ENCODE measurements at regions not wholly inside any gene's neighbourhood (a gene's known extent, or its start where the extent isn't known, plus 50 kb on each side); places are given as distances from the start of the nearest gene placed in this dataset.
"Not testable (repeated sequence)": the region's sequence is repeated elsewhere in the genome, so short reads cannot be mapped to it uniquely, and the experiment has no call there.

DNA sequence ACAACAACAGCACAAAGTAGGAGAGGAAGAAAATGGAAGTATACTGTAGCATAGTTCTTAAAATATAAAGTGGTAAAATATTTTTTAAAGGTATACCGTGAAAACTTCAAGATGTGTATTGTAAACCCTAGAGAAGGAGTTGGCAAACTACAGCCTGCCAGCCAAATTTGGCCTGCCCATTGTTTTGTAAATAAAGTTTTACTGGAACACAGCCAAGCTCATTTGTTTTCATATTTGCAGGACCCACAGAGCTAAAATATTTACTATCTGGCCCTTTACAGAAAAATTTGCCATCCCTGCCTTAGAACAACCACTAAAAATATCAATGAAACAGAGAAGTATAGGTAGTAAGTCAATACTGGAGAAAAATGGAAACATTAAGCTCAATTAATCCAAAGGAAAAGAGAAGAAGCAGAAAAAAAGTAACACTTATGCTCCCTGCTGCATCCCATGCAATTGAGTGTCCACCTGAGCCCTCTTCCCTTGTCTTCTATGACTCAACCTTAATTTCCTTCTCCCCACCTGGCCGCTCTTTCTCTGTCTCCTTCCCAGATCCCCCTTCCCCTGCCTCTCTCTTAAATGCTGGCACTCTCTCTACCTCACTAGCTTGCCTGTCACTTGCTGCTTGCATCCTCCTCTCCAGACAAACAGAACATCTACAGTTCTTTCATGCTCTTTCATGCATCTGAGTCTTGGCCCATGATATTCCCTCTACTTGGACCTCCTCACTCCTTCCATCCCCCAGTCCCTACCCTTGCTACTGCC is 50.6 kb upstream of the FER start:
- Mint-ChIP-seq H3K4me1 (no peaks in the 10 kb centered on the region), H3K27ac (no peak overlapping the region), H3K36me3 (no peaks in the 10 kb centered on the region), H3K9me3 (no peaks in the 10 kb centered on the region), H3K27me3 (no peaks in the 10 kb centered on the region), H3K4me3 (no peak overlapping the region)

DNA sequence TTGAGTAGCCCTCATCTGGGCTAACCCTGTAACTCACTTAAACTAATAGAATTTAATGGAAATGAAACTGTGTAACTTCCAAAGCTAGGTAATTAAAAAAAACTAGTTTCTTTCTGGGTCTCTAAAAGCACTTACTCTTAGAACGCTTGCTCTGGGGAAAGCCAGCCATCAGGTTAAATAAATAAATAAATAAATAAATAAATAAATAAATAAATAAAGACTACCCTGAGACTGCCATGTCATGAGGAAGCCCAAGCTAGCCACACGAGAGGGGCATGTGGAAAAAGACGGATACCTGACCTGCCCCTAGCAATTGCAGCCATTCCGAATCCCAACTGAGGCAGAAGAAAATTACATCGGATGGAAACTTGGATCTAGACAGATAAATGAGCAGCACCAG is 51.3 kb upstream of the FER start:
- Mint-ChIP-seq H3K27ac (no peak overlapping the region), H3K4me1 (no peaks in the 10 kb centered on the region), H3K36me3 (no peaks in the 10 kb centered on the region), H3K9me3 (no peaks in the 10 kb centered on the region), H3K4me3 (no peak overlapping the region), H3K27me3 (no peaks in the 10 kb centered on the region)

DNA sequence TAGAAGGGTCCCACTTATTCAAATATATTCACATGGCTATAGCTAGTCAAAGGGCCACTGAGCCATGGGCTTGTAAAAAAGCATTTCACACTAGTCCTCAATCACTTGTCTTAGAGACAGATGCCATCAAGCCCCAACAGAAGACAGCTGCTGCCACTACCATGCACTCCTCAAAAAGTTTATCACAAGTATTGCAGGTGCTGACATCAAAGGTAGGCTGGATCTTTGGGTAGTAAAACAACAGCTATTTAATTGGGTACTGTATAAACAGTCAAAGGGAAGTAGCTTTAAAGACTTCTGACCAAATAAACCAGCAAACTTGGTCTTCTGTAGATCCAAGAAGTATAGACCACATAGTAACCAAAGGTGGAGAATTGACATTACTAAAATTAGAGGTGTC is 59.2 kb upstream of the FER start:
- H3K27me3 Mint-ChIP-seq: no peaks in the 10 kb centered on the region
- no peaks in the 10 kb centered on the region for H3K36me3 Mint-ChIP-seq
- no peak overlapping the region for H3K27ac Mint-ChIP-seq
- H3K4me3 Mint-ChIP-seq: no peak overlapping the region
- H3K9me3 Mint-ChIP-seq: no peaks in the 10 kb centered on the region
- H3K4me1 Mint-ChIP-seq: no peaks in the 10 kb centered on the region

DNA sequence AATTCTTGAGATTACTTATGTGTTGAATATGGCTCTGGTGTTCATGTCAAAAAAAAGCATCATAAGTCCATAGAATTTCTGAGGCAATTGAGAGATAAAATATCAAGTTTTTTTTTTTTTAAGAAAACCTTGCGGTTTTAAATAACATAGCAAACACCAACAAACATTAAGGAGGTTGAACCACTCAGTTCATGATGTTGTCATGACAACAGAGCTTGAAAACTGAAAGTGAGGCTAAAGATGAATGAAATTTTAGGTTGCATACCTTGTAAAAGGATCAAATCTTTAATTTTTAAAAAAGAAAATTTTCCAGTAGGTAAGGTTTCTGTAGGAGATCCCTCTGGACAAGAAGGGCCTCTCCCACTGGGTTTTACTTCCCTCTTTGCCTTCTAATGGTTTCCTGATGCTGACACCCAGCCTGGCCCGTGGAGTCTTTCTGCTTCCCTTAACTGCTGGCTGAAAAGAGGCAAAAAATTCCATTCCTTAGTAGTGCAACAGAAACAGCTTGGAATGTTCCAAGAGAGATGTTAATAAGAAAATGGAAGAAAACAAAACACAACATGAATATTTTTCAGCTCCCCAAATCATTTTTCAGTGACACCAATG is 60.0 kb upstream of the FER start:
- Mint-ChIP-seq H3K27me3 (no peaks in the 10 kb centered on the region), H3K36me3 (no peaks in the 10 kb centered on the region), H3K27ac (no peak overlapping the region), H3K4me1 (no peaks in the 10 kb centered on the region), H3K9me3 (no peaks in the 10 kb centered on the region), H3K4me3 (no peak overlapping the region)

DNA sequence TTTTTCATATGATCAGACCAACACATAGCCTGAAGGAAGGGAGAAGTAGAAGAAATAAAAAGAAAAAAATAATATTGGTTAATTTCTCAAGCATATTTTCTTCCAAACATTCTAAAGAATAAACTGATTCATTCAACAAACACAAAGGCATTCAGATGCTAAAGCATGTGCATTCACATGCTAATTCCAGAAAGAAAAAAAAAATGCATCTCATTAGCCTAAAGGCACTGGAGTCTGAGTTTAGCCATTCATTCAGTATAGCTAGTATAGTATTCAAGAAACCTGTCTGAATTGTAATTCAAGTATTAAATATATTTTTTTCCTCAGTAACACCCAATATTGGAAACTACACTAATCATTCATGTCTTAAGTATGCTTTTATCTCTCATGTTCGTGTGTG is 61.0 kb upstream of the FER start:
- Mint-ChIP-seq H3K27ac (no peak overlapping the region), H3K4me1 (no peaks in the 10 kb centered on the region), H3K27me3 (no peaks in the 10 kb centered on the region), H3K9me3 (no peaks in the 10 kb centered on the region), H3K4me3 (no peak overlapping the region), H3K36me3 (no peaks in the 10 kb centered on the region)

DNA sequence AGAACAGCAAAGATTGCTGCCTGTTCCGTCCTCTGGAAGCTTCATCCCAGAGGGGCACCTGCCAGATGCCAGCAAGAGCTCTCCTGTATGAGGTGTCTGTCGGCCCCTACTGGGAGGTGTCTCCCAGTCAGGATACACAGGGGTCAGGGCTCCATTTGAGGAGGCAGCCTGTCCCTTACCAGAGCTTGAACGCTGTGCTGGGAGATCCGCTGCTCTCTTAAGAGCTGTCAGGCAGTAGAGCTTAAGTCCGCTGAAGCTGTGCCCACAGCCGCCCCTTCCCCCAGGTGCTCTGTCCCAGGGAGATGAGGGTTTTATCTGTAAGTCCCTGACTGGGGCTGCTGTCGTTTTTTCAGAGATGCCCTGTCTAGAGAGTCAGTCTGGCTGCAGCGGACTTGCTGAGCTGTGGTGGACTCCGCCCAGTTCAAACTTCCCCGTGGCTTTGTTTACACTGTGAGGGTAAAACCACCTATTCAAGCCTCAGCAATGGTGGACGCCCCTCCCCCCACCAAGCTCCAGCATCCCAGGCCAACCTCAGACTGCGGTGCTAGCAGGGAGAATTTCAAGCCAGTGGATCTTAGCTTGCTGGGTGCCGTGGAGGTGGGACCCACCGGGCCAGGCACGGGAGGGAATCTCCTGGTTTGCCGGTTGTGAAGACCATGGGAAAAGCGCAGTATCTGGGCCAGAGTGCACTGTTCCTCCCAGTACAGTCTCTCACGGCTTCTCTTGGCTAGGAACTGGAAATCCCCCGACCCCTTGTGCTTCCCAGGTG is 62.1 kb upstream of the FER start:
- H3K4me3 Mint-ChIP-seq: not testable (repeated sequence)

DNA sequence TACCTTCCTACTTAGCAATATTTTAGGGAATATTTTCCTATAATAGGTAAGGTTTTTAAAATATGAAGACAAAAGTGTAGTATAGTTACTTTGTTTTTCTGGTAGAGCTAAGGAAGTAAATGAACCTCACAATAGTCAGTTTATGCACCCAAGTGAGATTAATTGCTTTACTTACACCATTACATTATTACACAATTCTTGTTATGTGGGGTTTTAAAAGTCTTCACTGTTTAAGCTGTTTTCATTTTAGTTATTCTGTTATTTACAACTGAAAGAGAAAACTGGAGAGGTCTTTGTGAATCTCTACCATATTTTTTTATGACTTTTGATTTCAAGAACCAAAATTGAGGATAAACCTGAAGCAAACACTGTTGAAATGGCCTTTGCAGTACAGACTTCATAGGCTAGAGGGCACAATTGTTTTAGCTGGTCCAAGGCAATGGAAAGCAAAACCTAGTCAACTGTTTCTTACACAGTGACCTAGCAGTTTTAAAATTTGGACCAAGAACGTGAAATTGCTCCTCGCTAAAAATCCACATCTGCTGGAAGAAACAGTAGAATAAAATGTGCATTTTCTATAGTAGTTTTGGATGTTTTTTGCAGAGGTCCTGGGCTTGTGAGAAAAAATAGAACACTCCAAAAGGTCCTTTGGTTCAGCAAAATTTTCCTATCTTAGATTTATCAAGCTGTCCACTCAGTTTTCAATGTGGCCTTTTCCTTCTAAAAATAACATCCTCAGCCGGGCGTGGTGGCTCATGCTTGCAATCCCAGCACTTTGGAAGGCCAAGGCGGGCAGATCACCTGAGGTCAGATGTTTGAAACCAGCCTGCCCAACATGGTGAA is 66.4 kb upstream of the FER start:
- Mint-ChIP-seq H3K27me3 (peaks cover 2% of the 10 kb centered on the region), H3K4me1 (no peaks in the 10 kb centered on the region), H3K4me3 (no peak overlapping the region), H3K27ac (no peak overlapping the region), H3K36me3 (no peaks in the 10 kb centered on the region), H3K9me3 (no peaks in the 10 kb centered on the region)

More for the DNA sequence above, 62.1 kb upstream of the FER start:
- not testable (repeated sequence) for H3K9me3 Mint-ChIP-seq, H3K27ac Mint-ChIP-seq, H3K4me1 Mint-ChIP-seq, H3K27me3 Mint-ChIP-seq, H3K36me3 Mint-ChIP-seq

DNA sequence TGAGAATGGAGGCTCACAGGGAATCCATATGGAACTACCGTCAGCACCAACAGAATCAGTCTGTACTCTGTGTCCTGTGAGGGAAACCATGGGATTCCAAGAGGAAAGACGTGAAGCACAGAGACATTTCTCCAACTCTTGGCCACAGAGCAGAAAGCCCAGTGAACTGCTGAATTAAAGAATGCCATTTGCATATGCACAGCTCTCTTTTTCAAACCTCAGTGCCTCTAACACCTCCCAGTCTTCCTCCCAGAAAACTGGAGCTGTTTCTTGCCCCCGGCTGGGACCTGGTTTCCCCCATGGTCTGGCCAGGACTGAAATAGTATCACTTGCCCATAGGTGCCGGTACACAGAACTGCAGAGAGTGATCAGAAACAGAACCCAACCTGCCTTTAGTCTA is 69.6 kb upstream of the FER start:
- Mint-ChIP-seq H3K36me3 (no peaks in the 10 kb centered on the region), H3K4me1 (no peaks in the 10 kb centered on the region), H3K9me3 (no peaks in the 10 kb centered on the region), H3K27ac (no peak overlapping the region), H3K4me3 (no peak overlapping the region), H3K27me3 (peaks cover 6% of the 10 kb centered on the region)

DNA sequence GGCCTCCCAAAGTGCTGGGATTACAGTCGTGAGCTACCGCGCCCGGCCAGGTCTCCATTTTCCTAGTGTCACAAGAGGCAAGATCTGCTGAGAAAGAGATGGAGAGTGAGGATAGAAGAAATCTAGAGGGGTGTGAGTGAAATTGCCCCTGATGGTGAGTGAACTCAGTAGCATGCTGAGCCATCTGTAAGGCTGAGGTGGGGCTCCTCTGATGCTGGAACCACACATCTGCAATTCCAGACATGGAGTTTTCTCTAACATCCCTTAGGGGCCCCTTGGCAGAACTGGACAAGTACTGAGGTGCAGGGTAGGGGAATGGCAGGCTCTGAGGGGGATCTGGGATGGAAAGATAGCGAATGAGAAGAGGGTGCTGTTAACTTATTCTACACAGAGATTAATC is 72.0 kb upstream of the FER start:
- no peaks in the 10 kb centered on the region for H3K9me3 Mint-ChIP-seq
- H3K36me3 Mint-ChIP-seq: no peaks in the 10 kb centered on the region
- no peak overlapping the region for H3K4me3 Mint-ChIP-seq
- H3K27ac Mint-ChIP-seq: no peak overlapping the region
- no peaks in the 10 kb centered on the region for H3K4me1 Mint-ChIP-seq
- H3K27me3 Mint-ChIP-seq: peaks cover 6% of the 10 kb centered on the region

DNA sequence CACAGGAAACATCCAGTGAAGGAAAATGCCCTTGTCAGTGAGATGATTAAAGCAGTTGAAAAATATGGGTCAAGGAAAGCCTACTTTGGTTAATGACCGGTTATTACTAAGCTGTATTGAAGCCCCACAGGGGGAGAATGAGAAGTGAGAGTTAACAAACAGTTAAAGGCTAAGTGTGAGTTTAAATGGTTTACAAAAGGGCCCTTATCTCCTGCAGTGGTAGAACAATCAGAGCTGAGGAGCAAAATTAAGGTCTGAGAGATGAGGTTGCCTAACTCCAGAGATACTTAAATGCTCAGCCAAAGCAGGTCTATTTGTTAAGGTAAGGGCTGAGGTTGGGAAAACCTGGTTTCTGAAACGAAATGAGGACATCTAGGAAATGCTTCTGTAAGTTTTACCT is 75.1 kb upstream of the FER start:
- Mint-ChIP-seq H3K4me1 (no peaks in the 10 kb centered on the region), H3K4me3 (no peak overlapping the region), H3K27ac (no peak overlapping the region), H3K36me3 (no peaks in the 10 kb centered on the region), H3K27me3 (peaks cover 6% of the 10 kb centered on the region), H3K9me3 (no peaks in the 10 kb centered on the region)

DNA sequence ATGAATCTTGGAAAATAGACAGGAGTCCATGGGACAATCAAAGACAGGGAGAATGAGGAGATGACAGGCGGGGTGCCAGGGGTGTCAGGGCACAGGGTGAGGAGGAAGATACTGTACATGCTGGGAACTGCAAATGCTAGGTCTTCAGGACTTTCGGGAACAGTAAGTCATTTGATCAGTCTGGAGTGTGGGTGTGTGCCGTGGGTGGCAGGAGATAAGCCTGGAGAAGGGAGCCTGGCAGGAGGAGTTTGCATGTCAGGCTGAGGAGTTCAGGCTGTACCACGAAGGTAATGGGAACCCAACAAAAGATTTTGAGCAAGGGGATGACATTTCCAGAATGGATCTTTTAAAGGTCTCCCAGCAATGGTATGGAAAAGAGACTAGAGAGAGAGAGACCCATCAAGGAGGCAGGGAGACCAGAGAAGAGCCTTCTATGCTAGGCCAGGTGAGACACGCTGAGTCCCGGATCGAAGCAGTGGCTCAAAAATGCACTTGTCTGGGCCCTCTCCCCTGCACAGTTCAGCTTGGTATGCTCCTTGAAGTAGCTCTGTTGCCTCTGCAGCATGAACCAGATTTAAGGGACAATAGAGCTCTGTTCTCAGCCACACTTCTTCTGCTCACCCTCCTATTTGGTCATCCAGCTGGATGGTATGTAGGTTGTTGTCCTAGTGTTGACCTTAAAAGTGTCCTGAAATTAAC is 77.0 kb upstream of the FER start:
- H3K4me1 Mint-ChIP-seq: no peaks in the 10 kb centered on the region
- no peaks in the 10 kb centered on the region for H3K36me3 Mint-ChIP-seq
- no peak overlapping the region for H3K4me3 Mint-ChIP-seq
- peaks cover 10% of the 10 kb centered on the region for H3K27me3 Mint-ChIP-seq
- H3K9me3 Mint-ChIP-seq: no peaks in the 10 kb centered on the region
- no peak overlapping the region for H3K27ac Mint-ChIP-seq

DNA sequence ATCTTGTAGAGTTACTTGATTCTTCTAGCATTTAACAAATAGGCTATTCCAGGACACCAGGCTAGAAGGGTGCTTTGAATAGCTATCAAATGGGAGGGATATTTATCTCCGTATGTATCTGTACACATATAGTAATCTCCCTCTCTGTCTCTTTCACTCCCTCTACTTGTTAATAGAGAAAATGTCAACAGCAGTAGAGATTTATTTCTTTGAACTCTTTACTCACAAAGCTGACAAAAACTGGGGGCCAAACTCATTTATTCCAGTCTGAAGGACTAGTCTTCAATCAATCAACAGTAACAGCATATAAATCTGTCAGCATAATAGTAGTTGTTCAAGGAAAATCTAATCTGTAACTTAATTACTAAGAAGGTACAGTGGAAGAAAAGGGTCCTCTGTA is 78.2 kb upstream of the FER start:
- Mint-ChIP-seq H3K4me1 (no peaks in the 10 kb centered on the region), H3K27ac (no peak overlapping the region), H3K36me3 (no peaks in the 10 kb centered on the region), H3K4me3 (no peak overlapping the region), H3K9me3 (no peaks in the 10 kb centered on the region), H3K27me3 (peaks cover 7% of the 10 kb centered on the region)

DNA sequence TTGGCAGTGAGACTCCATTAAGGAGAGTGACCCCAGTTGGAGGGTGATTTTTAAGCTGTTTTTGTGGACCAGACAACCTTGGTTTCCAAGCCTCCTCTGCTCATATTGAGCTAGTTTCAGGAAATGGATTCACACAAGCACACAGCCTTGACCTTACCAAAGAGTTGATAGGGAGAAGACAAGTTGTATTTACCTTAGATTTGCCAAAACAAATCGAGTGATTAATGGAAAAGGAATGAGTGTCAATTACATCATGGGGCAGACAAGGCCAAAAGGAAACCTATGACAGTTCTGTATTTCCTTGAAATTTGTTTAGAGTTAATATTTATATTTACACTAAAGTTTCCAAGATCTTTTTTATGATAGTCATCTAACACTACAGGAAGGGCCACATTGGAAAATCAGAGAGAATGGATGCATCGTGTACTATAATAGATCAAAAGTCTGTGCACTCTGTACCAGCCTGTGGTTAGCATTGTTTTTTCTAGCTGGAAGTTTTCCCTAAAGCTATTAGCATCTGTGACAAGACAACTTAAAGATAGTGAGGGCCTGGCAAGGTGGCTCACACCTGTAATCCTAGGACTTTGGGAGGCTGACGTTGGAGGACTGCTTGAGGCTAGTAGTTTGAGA is 86.0 kb upstream of the FER start:
- no peaks in the 10 kb centered on the region for H3K36me3 Mint-ChIP-seq
- no peaks in the 10 kb centered on the region for H3K9me3 Mint-ChIP-seq
- no peak overlapping the region for H3K4me3 Mint-ChIP-seq
- H3K4me1 Mint-ChIP-seq: no peaks in the 10 kb centered on the region
- peak overlapping the region; percentile 32 for H3K27ac Mint-ChIP-seq
- H3K27me3 Mint-ChIP-seq: peaks cover 8% of the 10 kb centered on the region

DNA sequence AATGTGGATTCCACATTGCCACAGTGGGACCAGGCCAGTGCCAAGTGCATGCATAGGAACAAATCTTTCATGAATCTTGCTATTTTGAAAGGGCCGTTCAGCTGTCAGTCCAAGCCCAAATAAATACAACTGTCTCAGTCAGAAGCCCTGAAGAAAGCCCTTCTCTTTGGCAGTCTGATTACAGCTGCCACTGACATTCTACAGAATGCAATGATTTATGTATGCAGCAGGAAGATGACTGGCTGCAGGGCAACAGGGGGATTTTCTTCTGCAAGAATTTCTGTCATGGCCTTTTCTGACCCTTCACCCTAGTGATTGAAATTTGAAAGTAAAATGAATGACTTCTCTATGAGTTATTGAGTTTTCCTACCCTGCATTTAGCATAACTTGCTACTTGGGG is 86.7 kb upstream of the FER start:
- Mint-ChIP-seq H3K4me1 (no peaks in the 10 kb centered on the region), H3K27ac (no peak overlapping the region), H3K4me3 (no peak overlapping the region), H3K9me3 (no peaks in the 10 kb centered on the region), H3K36me3 (no peaks in the 10 kb centered on the region), H3K27me3 (peaks cover 4% of the 10 kb centered on the region)

DNA sequence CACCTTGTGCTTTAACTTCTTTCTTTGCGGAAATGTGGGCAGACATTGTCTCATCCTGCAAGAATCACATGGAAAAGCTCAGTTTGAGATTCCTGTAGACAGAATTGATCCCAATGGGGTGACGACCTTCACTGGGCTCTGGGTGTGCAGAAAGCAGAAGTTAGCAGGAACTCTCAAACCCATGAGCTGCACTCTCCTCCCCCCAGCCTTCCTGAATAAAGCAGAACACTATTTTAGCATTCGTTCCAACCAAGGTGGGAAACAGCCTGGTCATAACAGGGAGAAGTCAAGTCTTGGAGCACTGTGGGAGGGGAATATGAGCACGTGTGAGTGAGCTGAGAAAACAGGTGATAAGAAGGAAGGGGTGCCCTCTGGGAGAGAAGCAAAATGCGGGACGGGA is 87.4 kb upstream of the FER start:
- no peaks in the 10 kb centered on the region for H3K36me3 Mint-ChIP-seq
- peaks cover 5% of the 10 kb centered on the region for H3K27me3 Mint-ChIP-seq
- H3K9me3 Mint-ChIP-seq: no peaks in the 10 kb centered on the region
- H3K4me3 Mint-ChIP-seq: no peak overlapping the region
- no peaks in the 10 kb centered on the region for H3K4me1 Mint-ChIP-seq
- no peak overlapping the region for H3K27ac Mint-ChIP-seq
